NCI-H69 (cell line): ENCODE measurements at regions not wholly inside any gene's neighbourhood (a gene's known extent, or its start where the extent isn't known, plus 50 kb on each side); places are given as distances from the start of the nearest gene placed in this dataset.
"Not testable (repeated sequence)": the region's sequence is repeated elsewhere in the genome, so short reads cannot be mapped to it uniquely, and the experiment has no call there.

Source experiments
- DNase-seq: peaks from one replicate; lab custom pipeline; 2025; lab: John Stamatoyannopoulos, UW

DNA sequence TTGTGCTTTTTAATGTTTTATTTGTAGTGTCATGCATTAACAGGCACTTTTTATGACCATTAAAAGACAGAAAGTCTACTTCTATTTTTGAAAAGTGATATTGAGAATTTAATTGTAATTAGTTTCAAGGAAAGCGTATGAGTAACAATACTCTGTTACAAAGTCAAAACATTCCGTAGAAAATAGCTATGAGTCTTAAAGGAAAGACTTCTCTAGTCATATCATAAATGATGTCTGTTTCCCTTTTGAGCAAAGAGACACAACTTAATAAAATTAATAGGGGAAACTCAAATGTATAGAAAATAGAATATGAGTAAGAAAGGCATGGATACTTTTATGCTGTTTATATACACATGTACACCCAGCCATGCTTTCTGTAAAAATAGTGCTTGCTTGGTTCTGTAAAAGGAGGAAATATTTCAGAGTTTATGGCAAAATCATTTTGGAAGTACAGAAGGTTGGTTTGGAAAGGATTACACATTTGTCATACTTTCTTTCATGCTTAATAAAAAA is 107.8 kb upstream of the AHI1 start:
- no peak for DNase-seq

- DNase-seq = peak; percentile 32
These were observed 108.9 kb upstream of the AHI1 start for GRCh38 chr6:135606392-135606791.

- no peak for DNase-seq
These were observed 110.5 kb upstream of the AHI1 start for GRCh38 chr6:135608031-135608430.

DNA sequence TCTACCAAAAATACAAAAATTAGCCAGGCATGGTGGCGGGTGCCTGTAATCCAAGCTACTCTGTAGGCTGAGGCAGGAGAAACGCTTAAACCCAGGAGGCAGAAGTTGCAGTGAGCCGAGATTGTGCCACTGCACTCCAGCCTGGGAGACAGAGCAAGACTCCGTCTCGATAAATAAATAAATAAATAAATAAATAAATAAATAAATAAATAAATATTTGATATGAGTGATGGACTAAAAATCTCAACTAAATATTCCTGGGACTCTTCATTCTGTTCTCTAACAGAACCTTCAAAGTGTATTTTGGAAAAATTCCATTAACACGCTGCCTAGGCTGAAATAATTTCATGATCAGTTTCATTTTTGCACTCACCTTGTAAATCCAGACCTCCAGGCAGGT is 112.7 kb upstream of the AHI1 start:
- DNase-seq = not testable (repeated sequence)

- DNase-seq = no peak
These were observed 119.1 kb upstream of the AHI1 start for GRCh38 chr6:135616655-135617054.

GRCh38 chr6:135617222-135617621 is 119.7 kb upstream of the AHI1 start:
- no peak for DNase-seq

- no peak for DNase-seq
These were observed 124.5 kb upstream of the AHI1 start for GRCh38 chr6:135622081-135622480.

DNA sequence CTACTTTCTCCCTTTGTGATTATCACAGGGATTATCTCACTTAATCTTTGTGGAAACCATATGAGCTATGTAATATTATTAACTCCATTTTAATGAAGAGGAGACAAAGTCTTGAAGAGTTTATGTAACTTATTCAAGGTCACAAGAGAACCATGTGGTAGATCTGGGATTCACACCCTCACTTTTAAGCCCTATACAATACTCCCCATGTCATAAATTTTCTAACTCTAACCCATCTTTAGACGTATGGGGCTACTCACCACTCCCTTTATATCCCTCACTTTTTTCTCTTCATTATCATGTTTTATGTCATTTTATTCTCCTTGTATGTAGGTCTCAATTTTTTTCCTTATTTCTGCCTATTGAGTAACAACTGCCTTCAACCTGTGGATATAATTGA is 126.4 kb upstream of the AHI1 start:
- no peak for DNase-seq

GRCh38 chr6:135624402-135625295 is 127.1 kb upstream of the AHI1 start:
- no peak for DNase-seq

DNA sequence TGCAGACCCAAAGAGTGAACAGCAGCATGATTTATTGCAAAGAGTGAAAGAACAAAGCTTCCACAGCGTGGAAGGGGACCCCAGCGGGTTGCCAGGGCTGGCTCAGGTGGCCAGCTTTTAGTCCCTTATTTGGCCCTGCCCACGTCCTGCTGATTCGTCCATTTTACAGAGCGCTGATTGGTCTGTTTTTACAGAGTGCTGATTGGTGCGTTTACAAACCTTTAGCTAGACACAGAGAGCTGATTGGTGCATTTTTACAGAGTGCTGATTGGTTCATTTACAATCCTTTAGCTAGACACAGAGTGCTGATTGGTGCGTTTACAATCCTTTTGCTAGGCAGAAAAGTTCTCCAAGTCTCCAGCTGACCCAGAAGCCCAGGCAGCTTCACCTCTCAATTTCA is 128.5 kb upstream of the AHI1 start:
- DNase-seq = not testable (repeated sequence)

GRCh38 chr6:135627092-135627715 is 129.7 kb upstream of the AHI1 start:
- no peak for DNase-seq

DNA sequence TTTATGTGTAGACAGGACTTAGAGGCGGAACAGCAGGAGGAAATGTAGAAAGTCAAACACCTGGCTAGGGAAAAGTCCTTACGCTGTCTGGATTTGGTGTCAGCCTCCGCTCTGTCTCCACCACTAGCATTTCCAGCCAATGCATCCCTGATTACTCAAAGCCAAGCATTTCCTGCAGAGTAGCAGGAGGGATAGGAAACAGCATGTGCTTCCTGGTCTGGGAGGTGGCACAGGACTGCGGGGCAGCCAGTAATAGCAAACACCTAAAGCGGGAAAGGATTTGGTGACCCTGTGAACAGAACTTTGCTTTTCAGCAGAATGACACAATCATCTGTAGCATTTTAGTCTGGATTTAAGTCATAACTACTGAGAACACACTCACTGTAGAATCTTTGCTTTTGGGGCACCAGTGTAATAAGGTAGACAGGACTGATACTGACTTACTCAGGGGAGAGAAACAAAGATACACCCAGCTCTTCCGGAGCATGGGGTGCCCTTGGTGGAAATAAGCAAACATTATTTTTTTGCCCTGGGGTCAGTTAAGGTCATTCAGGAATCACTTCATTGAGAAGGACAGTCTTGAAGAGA is 133.3 kb upstream of the AHI1 start:
- peak; percentile 79 for DNase-seq

DNA sequence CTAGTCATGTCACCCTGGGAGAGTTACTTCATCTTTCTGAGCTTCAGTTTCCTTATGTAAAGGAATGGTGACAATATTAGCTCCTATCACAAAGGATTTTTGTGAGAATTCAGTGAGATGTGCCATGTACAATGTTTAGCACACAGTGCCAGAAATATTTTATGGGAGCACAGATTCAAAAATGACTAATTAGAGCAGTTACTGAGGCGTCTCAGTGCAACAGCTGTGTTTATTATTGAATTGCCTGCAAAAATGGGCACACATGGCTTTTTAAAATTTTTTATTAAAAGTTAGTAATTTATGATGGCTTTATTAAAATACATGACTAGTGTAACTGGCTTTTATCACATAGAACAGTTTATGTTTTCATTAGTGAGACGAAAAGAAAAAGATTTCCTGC is 134.3 kb upstream of the AHI1 start:
- peak; percentile 26 for DNase-seq

DNA sequence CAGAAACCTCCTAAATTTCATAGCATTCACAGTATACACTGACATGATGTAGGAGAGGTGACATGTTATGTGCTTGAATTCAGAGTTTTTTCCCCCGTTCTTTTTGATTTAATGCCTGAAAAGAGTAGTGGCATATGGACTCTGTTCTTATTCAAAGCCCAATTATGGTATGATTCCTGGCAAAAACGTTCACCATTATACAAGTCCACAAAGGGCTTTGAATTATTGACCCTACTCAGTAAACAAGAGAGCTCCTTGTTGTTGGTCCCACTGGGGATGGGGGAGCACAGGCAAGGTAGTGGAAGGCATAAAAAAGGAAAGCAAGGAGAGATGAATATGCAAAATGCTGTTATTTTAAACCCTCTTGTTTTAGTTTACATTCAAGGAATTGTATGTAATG is 136.0 kb upstream of the AHI1 start:
- peak; percentile 84 for DNase-seq

DNA sequence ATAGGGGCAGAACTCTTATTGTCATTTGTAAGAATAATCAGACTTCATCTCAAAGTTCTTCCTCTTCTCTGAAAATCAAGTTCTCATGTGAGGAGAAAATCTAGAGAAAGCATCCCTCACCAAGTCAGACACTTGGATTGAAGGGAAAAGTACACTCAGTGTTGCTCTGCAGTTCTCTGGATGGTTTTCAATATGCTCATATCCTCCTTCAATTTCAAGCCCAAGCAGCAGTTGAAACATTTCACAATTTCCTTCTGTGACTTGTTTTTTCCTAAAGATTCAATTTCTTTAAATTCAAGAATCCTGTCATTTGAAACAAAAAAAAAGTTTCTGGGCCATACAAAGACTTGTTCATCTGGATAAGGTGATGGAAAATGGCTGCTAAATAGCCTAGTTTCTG is 140.2 kb upstream of the AHI1 start:
- DNase-seq = no peak

- DNase-seq = no peak
These were observed 140.6 kb upstream of the AHI1 start for GRCh38 chr6:135638108-135638507.

DNA sequence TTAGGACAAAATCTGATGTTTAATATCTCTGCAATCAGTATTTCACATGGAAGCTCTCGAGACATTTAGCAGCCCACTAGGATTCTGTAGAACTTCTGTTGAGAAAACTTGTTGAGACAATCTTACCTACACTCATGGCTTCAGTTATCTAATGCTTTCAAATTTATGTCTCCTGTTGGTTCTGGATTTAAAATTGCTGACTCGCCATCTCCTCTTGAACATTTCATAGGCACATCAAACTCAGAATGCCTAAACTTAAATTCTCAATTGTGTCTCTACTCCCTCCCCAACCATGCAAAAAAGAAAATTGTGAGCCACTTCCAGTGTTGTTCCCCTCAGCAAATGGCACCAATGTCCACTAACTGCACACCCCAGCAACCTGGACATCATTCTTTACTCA is 142.5 kb upstream of the AHI1 start:
- no peak for DNase-seq

GRCh38 chr6:135640449-135641111 is 143.0 kb upstream of the AHI1 start:
- DNase-seq = no peak

- DNase-seq = no peak
These were observed 145.4 kb upstream of the AHI1 start for GRCh38 chr6:135642912-135643311.

- DNase-seq = no peak
These were observed 146.9 kb upstream of the AHI1 start for GRCh38 chr6:135644394-135644793.

- DNase-seq = no peak
These were observed 150.0 kb upstream of the AHI1 start for GRCh38 chr6:135647521-135647920.

DNA sequence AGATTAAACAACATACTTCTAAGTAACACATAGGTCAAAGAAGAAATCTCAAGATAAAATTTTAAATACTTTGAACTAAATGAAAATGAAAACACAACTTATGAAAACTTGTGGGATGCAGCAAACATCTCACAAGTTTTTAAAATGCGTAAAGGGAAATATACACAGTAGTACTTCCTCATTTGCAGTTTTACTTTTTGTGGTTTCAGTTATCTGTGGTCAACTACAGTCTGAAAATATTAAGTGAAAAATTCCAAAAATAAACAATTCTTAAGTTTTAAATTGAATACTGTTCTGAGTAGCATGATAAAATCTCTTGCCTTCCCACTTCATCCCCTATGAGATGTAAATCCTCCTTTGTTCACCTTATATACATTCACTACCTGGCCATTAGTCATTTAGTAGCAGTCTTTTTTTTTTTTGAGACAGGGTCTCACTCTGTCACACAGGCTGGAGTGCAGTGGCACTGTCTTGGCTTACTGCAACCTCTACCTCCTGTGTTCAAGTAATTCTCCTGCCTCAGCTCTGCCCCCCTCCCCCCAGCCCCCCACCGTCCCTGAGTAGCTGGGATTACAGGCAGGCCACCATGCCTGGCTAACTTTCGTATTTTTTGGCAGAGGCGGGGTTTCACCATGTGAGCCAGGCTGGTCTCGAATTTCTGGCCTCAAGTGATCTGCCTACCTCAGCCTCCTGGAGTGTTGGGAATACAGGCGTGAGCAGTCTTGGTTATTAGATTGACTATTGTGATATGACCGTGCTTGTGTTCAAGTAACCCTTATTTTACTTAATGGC is 154.6 kb upstream of the AHI1 start:
- no peak for DNase-seq
